SK-N-MC (cell line): ENCODE measurements at regions not wholly inside any gene's neighbourhood (a gene's known extent, or its start where the extent isn't known, plus 50 kb on each side); places are given as distances from the start of the nearest gene placed in this dataset.

ENCODE experiments used
- DNase-seq: peaks from one replicate; pipeline ENCODE4 v3.0.0-alpha.2; 2011; ENCODE audit warnings: low read depth, low spot score
- H3K27ac ChIP-seq: fragments of 200-600 bp; sonication (generic); 2 replicates; pipeline ENCODE4 v1.5.1; 2016; ENCODE audit warnings: mixed run types
- H3K36me3 ChIP-seq: fragments of 200-600 bp; sonication (generic); 2 replicates; pipeline ENCODE4 v1.6.1; 2017; ENCODE audit warnings: antibody characterized with exemption, low read length, mixed read lengths; ENCODE audit not compliant: insufficient read depth
- H3K4me3 ChIP-seq: fragments of 200-600 bp; sonication (generic); 2 replicates; pipeline ENCODE4 v1.5.1; 2016
- H3K9ac ChIP-seq: fragments of 200-600 bp; sonication (generic); 2 replicates; pipeline ENCODE4 v1.8.0; 2017; ENCODE audit warnings: mixed run types, mixed read lengths; ENCODE audit not compliant: insufficient read length
- H3K9me3 ChIP-seq: fragments of 200-600 bp; sonication (generic); 2 replicates; pipeline ENCODE4 v1.6.1; 2017; ENCODE audit warnings: low read depth, mild to moderate bottlenecking, antibody characterized with exemption, low read length, moderate library complexity, mixed read lengths
- EZH2 ChIP-seq: fragments of 200-600 bp; sonication (generic); IDR thresholded peaks from one replicate; pipeline ENCODE4 v1.6.1; 2017; ENCODE audit warnings: antibody characterized with exemption
- FOXP2 ChIP-seq: optimal IDR thresholded peaks from 2 replicates; pipeline ENCODE3; 2011; ENCODE audit warnings: mild to moderate bottlenecking, moderate library complexity; ENCODE audit not compliant: insufficient read depth; ENCODE audit errors: extremely low read length, control extremely low read depth
- POLR2AphosphoS5 ChIP-seq: IDR thresholded peaks from 2 replicates; pipeline ENCODE4 v1.6.1; 2012; ENCODE audit warnings: mild to moderate bottlenecking, low read depth, low read length, borderline replicate concordance

DNA sequence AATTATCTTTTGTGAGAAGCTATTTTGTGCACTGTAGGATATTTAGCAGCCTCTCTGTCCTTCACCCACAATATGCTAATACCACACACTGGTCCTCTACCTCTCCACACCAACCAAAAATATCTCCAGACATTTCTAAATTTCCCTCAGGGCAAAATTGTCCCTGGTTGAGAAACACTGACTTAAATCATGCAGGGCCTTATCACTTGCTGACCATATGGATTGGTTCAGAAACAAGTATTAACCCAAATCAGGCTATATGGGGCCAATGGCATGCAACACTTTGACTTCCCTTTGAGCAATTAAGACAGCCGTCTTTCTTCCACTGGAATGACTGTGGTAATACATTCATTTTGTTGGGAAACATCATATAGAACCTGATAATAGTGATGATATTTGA is 251.1 kb downstream of the CNTN3 start:
- DNase-seq: no peak
- no peak overlapping the region for H3K4me3 ChIP-seq
- H3K36me3 ChIP-seq: no peaks in the 10 kb centered on the region
- no peak overlapping the region for H3K27ac ChIP-seq
- H3K9me3 ChIP-seq: no peaks in the 10 kb centered on the region
- no peak for TF ChIP-seq EZH2
- TF ChIP-seq POLR2AphosphoS5: no peak
- TF ChIP-seq FOXP2: no peak
- no peak overlapping the region for H3K9ac ChIP-seq

DNA sequence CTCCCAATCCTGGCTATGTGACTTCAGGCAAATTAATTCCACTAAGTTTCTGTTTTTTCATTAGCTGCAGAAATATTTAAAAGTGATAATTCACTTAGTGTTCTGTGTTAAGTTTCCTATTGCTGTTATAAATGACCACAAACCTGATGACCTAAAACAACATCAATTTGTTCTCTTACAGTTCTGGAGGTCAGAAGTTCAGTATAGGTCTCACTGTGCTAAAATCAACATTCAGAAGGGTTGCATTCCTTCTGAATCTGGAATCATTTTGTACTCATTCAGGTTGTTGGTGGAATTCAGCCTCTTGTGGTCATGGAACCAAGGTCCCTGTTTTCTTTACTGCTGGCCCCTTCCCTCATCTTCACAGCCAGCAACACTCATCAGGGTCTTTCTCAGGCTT is 254.1 kb downstream of the CNTN3 start:
- TF ChIP-seq FOXP2 (no peak), EZH2 (no peak), POLR2AphosphoS5 (no peak)
- no peaks in the 10 kb centered on the region for H3K36me3 ChIP-seq
- no peak overlapping the region for H3K4me3 ChIP-seq
- H3K27ac ChIP-seq: no peak overlapping the region
- DNase-seq: no peak
- no peaks in the 10 kb centered on the region for H3K9me3 ChIP-seq
- no peak overlapping the region for H3K9ac ChIP-seq

GRCh38 chr3:74357881-74358280 is 256.6 kb downstream of the CNTN3 start:
- Histone ChIP-seq H3K9ac (no peak overlapping the region), H3K4me3 (no peak overlapping the region), H3K27ac (no peak overlapping the region), H3K9me3 (no peaks in the 10 kb centered on the region), H3K36me3 (no peaks in the 10 kb centered on the region)
- DNase-seq: no peak
- no peak for TF ChIP-seq FOXP2
- TF ChIP-seq EZH2: no peak
- TF ChIP-seq POLR2AphosphoS5: no peak

DNA sequence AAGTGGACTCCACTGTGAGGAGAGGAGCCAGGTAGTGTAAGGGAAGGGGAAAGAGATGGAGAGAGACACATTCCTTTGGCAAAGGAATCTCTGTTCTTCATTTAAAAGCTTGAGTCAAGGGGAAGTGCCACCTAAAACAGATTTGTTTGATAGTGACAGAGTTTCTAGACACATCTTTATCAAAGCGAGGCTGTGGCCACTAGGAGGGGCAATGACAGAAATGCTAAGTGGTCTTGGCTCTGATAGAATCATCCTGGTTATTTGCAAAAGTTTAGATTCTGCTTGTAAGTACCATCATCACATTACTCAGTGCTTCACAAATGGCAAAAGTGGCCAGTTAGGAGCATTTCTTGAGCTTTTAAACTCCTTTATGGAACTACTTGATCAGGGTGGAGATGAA is 261.4 kb downstream of the CNTN3 start:
- Histone ChIP-seq H3K9me3 (no peaks in the 10 kb centered on the region), H3K36me3 (no peaks in the 10 kb centered on the region), H3K9ac (no peak overlapping the region), H3K27ac (no peak overlapping the region), H3K4me3 (no peak overlapping the region)
- TF ChIP-seq POLR2AphosphoS5 (no peak), FOXP2 (no peak), EZH2 (no peak)
- DNase-seq: no peak

- H3K4me3 ChIP-seq: no peak overlapping the region
- H3K36me3 ChIP-seq: no peaks in the 10 kb centered on the region
- no peak overlapping the region for H3K27ac ChIP-seq
- no peak overlapping the region for H3K9ac ChIP-seq
- TF ChIP-seq EZH2 (no peak), POLR2AphosphoS5 (no peak), FOXP2 (no peak)
- H3K9me3 ChIP-seq: no peaks in the 10 kb centered on the region
- no peak for DNase-seq
These were observed 262.3 kb downstream of the CNTN3 start for GRCh38 chr3:74352166-74352565.

DNA sequence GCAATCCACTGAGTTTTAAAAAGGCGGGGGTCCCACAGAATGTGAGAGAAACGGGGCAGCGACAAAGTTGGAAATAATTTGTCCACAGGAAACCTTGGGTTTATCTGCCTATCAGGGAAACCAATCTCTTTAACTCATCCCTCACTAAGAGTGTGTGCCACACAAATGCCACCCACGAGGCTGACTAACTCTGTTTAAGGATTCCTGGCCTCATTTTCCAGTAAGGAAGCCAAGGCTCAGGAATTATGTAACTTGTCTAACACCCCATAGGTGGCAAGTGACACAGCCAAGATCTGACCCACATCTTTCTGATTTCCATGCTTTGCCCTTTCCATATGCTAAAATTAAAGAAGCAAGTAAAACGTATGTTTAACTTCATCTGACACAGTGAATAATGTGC is 263.2 kb downstream of the CNTN3 start:
- H3K4me3 ChIP-seq: no peak overlapping the region
- DNase-seq: no peak
- H3K36me3 ChIP-seq: no peaks in the 10 kb centered on the region
- no peak overlapping the region for H3K27ac ChIP-seq
- no peak for TF ChIP-seq POLR2AphosphoS5
- TF ChIP-seq FOXP2: no peak
- TF ChIP-seq EZH2: no peak
- H3K9ac ChIP-seq: no peak overlapping the region
- no peaks in the 10 kb centered on the region for H3K9me3 ChIP-seq

GRCh38 chr3:74349015-74349414 is 265.4 kb downstream of the CNTN3 start:
- Histone ChIP-seq H3K36me3 (no peaks in the 10 kb centered on the region), H3K9me3 (no peaks in the 10 kb centered on the region), H3K9ac (no peak overlapping the region), H3K27ac (no peak overlapping the region), H3K4me3 (no peak overlapping the region)
- DNase-seq: no peak
- TF ChIP-seq POLR2AphosphoS5: no peak

GRCh38 chr3:74347563-74348268 is 266.7 kb downstream of the CNTN3 start:
- H3K4me3 ChIP-seq: no peak overlapping the region
- no peak for TF ChIP-seq FOXP2
- TF ChIP-seq EZH2: no peak
- TF ChIP-seq POLR2AphosphoS5: no peak
- no peaks in the 10 kb centered on the region for H3K36me3 ChIP-seq
- no peaks in the 10 kb centered on the region for H3K9me3 ChIP-seq
- no peak overlapping the region for H3K9ac ChIP-seq
- no peak overlapping the region for H3K27ac ChIP-seq
- no peak for DNase-seq

GRCh38 chr3:74346896-74347295 is 267.6 kb downstream of the CNTN3 start:
- no peak for TF ChIP-seq POLR2AphosphoS5
- Histone ChIP-seq H3K9ac (no peak overlapping the region), H3K36me3 (no peaks in the 10 kb centered on the region), H3K4me3 (no peak overlapping the region), H3K27ac (no peak overlapping the region), H3K9me3 (no peaks in the 10 kb centered on the region)
- no peak for DNase-seq

GRCh38 chr3:74345701-74346100 is 268.8 kb downstream of the CNTN3 start:
- Histone ChIP-seq H3K9ac (no peak overlapping the region), H3K9me3 (no peaks in the 10 kb centered on the region), H3K27ac (no peak overlapping the region), H3K4me3 (no peak overlapping the region), H3K36me3 (no peaks in the 10 kb centered on the region)
- TF ChIP-seq POLR2AphosphoS5 (no peak), FOXP2 (no peak), EZH2 (no peak)
- no peak for DNase-seq
